ENCODE measurements at regions not wholly inside any gene's neighbourhood (a gene's known extent, or its start where the extent isn't known, plus 50 kb on each side); places are given as distances from the start of the nearest gene placed in this dataset.

- DNase-seq: no peak
Measured at GRCh38 chr5:174338185-174339010, 292.9 kb downstream of the NSG2 start.

GRCh38 chr5:174339130-174339529 is 293.6 kb downstream of the NSG2 start:
- DNase-seq: no peak

- no peak for DNase-seq
Measured at GRCh38 chr5:174340226-174340625, 294.7 kb downstream of the NSG2 start.

- DNase-seq: no peak
Measured at GRCh38 chr5:174342696-174343095, 297.2 kb downstream of the NSG2 start.

GRCh38 chr5:174343826-174344225 is 298.3 kb downstream of the NSG2 start:
- no peak for DNase-seq

GRCh38 chr5:174344335-174344734 is 298.8 kb downstream of the NSG2 start:
- no peak for DNase-seq

GRCh38 chr5:174347183-174347582 is 301.7 kb downstream of the NSG2 start:
- no peak for DNase-seq

- DNase-seq: no peak
Measured at GRCh38 chr5:174348311-174348981, 302.9 kb downstream of the NSG2 start.

- DNase-seq: no peak
Measured at GRCh38 chr5:174352681-174353080, 307.2 kb downstream of the NSG2 start.

GRCh38 chr5:174354571-174354970 is 309.1 kb downstream of the NSG2 start:
- DNase-seq: no peak

- DNase-seq: no peak
Measured at GRCh38 chr5:174355208-174355612, 309.7 kb downstream of the NSG2 start.

GRCh38 chr5:174355995-174356394 is 310.5 kb downstream of the NSG2 start:
- no peak for DNase-seq

- DNase-seq: no peak
Measured at GRCh38 chr5:174356536-174356935, 311.0 kb downstream of the NSG2 start.

GRCh38 chr5:174358276-174358675 is 312.8 kb downstream of the NSG2 start:
- no peak for DNase-seq

GRCh38 chr5:174359071-174359470 is 313.6 kb downstream of the NSG2 start:
- no peak for DNase-seq

- DNase-seq: no peak
Measured at GRCh38 chr5:174362514-174362913, 317.0 kb downstream of the NSG2 start.

GRCh38 chr5:174363934-174364333 is 318.4 kb downstream of the NSG2 start:
- DNase-seq: no peak

- no peak for DNase-seq
Measured at GRCh38 chr5:174364676-174365075, 319.2 kb downstream of the NSG2 start.

- DNase-seq: no peak
Measured at GRCh38 chr5:174371600-174372094, 326.1 kb downstream of the NSG2 start.

GRCh38 chr5:174374206-174374605 is 328.7 kb downstream of the NSG2 start:
- DNase-seq: no peak

GRCh38 chr5:174376056-174376455 is 330.6 kb downstream of the NSG2 start:
- no peak for DNase-seq

- DNase-seq: no peak
Measured at GRCh38 chr5:174376726-174377373, 331.3 kb downstream of the NSG2 start.

GRCh38 chr5:174378121-174378874 is 332.8 kb downstream of the NSG2 start:
- DNase-seq: no peak

Measured in stimulated activated CD4-positive, alpha-beta T cell treated with anti-CD3 and anti-CD28 coated beads, Interleukin-1b, Interleukin-23, amount 100 ng/mL, for 48 hours (primary cell).